ENCODE measurements at regions not wholly inside any gene's neighbourhood (a gene's known extent, or its start where the extent isn't known, plus 50 kb on each side); places are given as distances from the start of the nearest gene placed in this dataset.

- no peak overlapping the region for H3K27ac ChIP-seq (ENCODE audit: low read length)
- no peak overlapping the region for H3K4me3 ChIP-seq (ENCODE audit: low read length)
- H3K9ac ChIP-seq (ENCODE audit: low read length) = no peak overlapping the region
- TF ChIP-seq MXI1 (conservative IDR thresholded peaks at IDR 0.05; ENCODE audit: poor library complexity, severe bottlenecking) = no peak
- TF ChIP-seq CTCF (IDR thresholded peaks at IDR 0.05; ENCODE audit: poor library complexity, severe bottlenecking) = no peak
- no peak for TF ChIP-seq REST (IDR thresholded peaks at IDR 0.05; ENCODE audit: borderline replicate concordance)
- TF ChIP-seq EP300 (conservative IDR thresholded peaks at IDR 0.05; ENCODE audit: poor library complexity, severe bottlenecking) = no peak
- TF ChIP-seq RAD21 (conservative IDR thresholded peaks at IDR 0.05) = no peak
- TF ChIP-seq SMC3 (conservative IDR thresholded peaks at IDR 0.05; ENCODE audit: poor library complexity) = no peak
- no peak for TF ChIP-seq EZH2 (IDR thresholded peaks at IDR 0.05; ENCODE audit: borderline replicate concordance, insufficient read depth, low read length, poor library complexity, severe bottlenecking)
- no peak for TF ChIP-seq POLR2AphosphoS5 (IDR thresholded peaks at IDR 0.05)
- no peak for TF ChIP-seq TAF1 (IDR thresholded peaks at IDR 0.05; ENCODE audit: low read depth)
- no peaks in the 10 kb centered on the region for H4K20me1 ChIP-seq (ENCODE audit: insufficient read depth)
- H3K79me2 ChIP-seq (replicated peaks; ENCODE audit: insufficient read depth, low read length) = no peaks in the 10 kb centered on the region
- no peaks in the 10 kb centered on the region for H3F3A ChIP-seq (ENCODE audit: insufficient read depth, low read length, poor library complexity, severe bottlenecking)
- H3K9me3 ChIP-seq (ENCODE audit: low read length) = no peaks in the 10 kb centered on the region
- H3K9me2 ChIP-seq (ENCODE audit: insufficient read depth, low read length) = no peaks in the 10 kb centered on the region
- H2AFZ ChIP-seq (ENCODE audit: low read depth, low read length) = no peak overlapping the region
- H3K36me3 ChIP-seq (ENCODE audit: insufficient read depth, low read length) = no peaks in the 10 kb centered on the region
- H3K27me3 ChIP-seq (ENCODE audit: insufficient read depth, low read depth, low read length) = no peaks in the 10 kb centered on the region
- H3K4me2 ChIP-seq (ENCODE audit: low read length) = no peak overlapping the region
These were observed 74.4 kb upstream of the MFGE8 start for GRCh38 chr15:88987591-88987933.

GRCh38 chr15:88987934-88988671 is 74.9 kb upstream of the MFGE8 start:
- Histone ChIP-seq H3K27ac (ENCODE audit: low read length) (no peak overlapping the region), H3F3A (ENCODE audit: insufficient read depth, low read length, poor library complexity, severe bottlenecking) (no peaks in the 10 kb centered on the region), H2AFZ (ENCODE audit: low read depth, low read length) (no peak overlapping the region), H3K4me2 (ENCODE audit: low read length) (no peak overlapping the region), H4K20me1 (ENCODE audit: insufficient read depth) (no peaks in the 10 kb centered on the region), H3K9ac (ENCODE audit: low read length) (no peak overlapping the region), H3K79me2 (replicated peaks; ENCODE audit: insufficient read depth, low read length) (no peaks in the 10 kb centered on the region), H3K4me3 (ENCODE audit: low read length) (no peak overlapping the region), H3K9me3 (ENCODE audit: low read length) (no peaks in the 10 kb centered on the region), H3K9me2 (ENCODE audit: insufficient read depth, low read length) (no peaks in the 10 kb centered on the region), H3K27me3 (ENCODE audit: insufficient read depth, low read depth, low read length) (no peaks in the 10 kb centered on the region), H3K36me3 (ENCODE audit: insufficient read depth, low read length) (no peaks in the 10 kb centered on the region)
- TF ChIP-seq SMC3 (conservative IDR thresholded peaks at IDR 0.05; ENCODE audit: poor library complexity) = no peak
- TF ChIP-seq CTCF (IDR thresholded peaks at IDR 0.05; ENCODE audit: poor library complexity, severe bottlenecking) = no peak
- no peak for TF ChIP-seq MXI1 (conservative IDR thresholded peaks at IDR 0.05; ENCODE audit: poor library complexity, severe bottlenecking)
- TF ChIP-seq REST (IDR thresholded peaks at IDR 0.05; ENCODE audit: borderline replicate concordance) = no peak
- TF ChIP-seq EZH2 (IDR thresholded peaks at IDR 0.05; ENCODE audit: borderline replicate concordance, insufficient read depth, low read length, poor library complexity, severe bottlenecking) = no peak
- TF ChIP-seq EP300 (conservative IDR thresholded peaks at IDR 0.05; ENCODE audit: poor library complexity, severe bottlenecking) = no peak
- TF ChIP-seq RAD21 (conservative IDR thresholded peaks at IDR 0.05) = no peak
- TF ChIP-seq POLR2AphosphoS5 (IDR thresholded peaks at IDR 0.05) = no peak
- no peak for TF ChIP-seq TAF1 (IDR thresholded peaks at IDR 0.05; ENCODE audit: low read depth)
